Endothelial cell of umbilical vein (primary cell): ENCODE measurements at regions not wholly inside any gene's neighbourhood (a gene's known extent, or its start where the extent isn't known, plus 50 kb on each side); places are given as distances from the start of the nearest gene placed in this dataset.

Source experiments
- BruUV-seq: library from RNA; stranded (reverse); fragments of 400-500 nt; replicated peaks from 2 replicates; lab custom pipeline; 2021; lab: Mats Ljungman, UMichigan
- CTCF ChIA-PET: fragments of 300-600, 350-600 bp; sonication (Branson Sonifier 250); formaldehyde crosslinking; loops from one replicate; lab custom pipeline; 2021; ENCODE audit warnings: antibody characterized with exemption, inconsistent platforms; lab: Charles Lee
- POLR2A ChIA-PET: fragments of 300-600, 350-600 bp; sonication (Branson Sonifier 250); formaldehyde crosslinking; loops from one replicate; lab custom pipeline; 2021; ENCODE audit warnings: antibody characterized with exemption, inconsistent platforms; lab: Charles Lee
- DNase-seq: peaks from one replicate; pipeline ENCODE4 v3.0.0-alpha.2; 2011; ENCODE audit warnings: low read depth, low spot score
- FAIRE-seq: peaks from 2 replicates; lab custom pipeline; 2011; peaks lifted over from hg19 to GRCh38; lab: Jason Lieb, UNC
- H2AFZ ChIP-seq: 2 replicates; pipeline ENCODE4 v1.6.0; 2012; ENCODE audit warnings: low read depth, low read length, control low read depth, inconsistent platforms
- H3K27ac ChIP-seq: 2 replicates; pipeline ENCODE4 v1.5.1; 2011; ENCODE audit warnings: low read depth, mild to moderate bottlenecking, control low read depth, low read length, moderate library complexity; ENCODE audit not compliant: insufficient read depth
- H3K27me3 ChIP-seq, 2 experiments: 2 replicates each; pipeline versions ENCODE4 v1.6.0 to v1.6.1; 2011; ENCODE audit warnings: low read length in 2 of 2, mixed read lengths in 1 of 2; ENCODE audit not compliant: control insufficient read depth in 2 of 2, insufficient read depth in 2 of 2
- H3K36me3 ChIP-seq, 2 experiments: 2 replicates in 1 of 2; 3 replicates in 1 of 2; pipeline ENCODE4 v1.5.1; 2011; ENCODE audit warnings: low read length in 2 of 2, mild to moderate bottlenecking in 1 of 2, moderate library complexity in 1 of 2; ENCODE audit not compliant: control insufficient read depth in 2 of 2, insufficient read depth in 2 of 2; ENCODE audit errors: extremely low read depth in 1 of 2
- H3K4me1 ChIP-seq: 3 replicates; pipeline ENCODE4 v1.5.1; 2011; ENCODE audit warnings: mild to moderate bottlenecking, low read length; ENCODE audit not compliant: control insufficient read depth, insufficient read depth; ENCODE audit errors: extremely low read depth
- H3K4me2 ChIP-seq: 2 replicates; pipeline ENCODE4 v1.6.1; 2011; ENCODE audit warnings: low read length, control low read depth, mixed read lengths; ENCODE audit not compliant: insufficient read depth
- H3K4me3 ChIP-seq, 3 experiments: fragments of 200-600 bp in 1 of 3; sonication (generic), shearing (Covaris generic) in 1 of 3; replicated peaks in 1 of 3; 2 replicates each; pipeline ENCODE4 v1.5.1; 2011 to 2016; ENCODE audit warnings: control low read depth in 3 of 3, low read length in 3 of 3, mild to moderate bottlenecking in 2 of 3, inconsistent platforms in 1 of 3, low read depth in 1 of 3, moderate library complexity in 1 of 3; ENCODE audit not compliant: insufficient read depth in 1 of 3
- H3K79me2 ChIP-seq: 2 replicates; pipeline ENCODE4 v1.6.0; 2012; ENCODE audit warnings: low read length, inconsistent platforms; ENCODE audit not compliant: control insufficient read depth, insufficient read depth
- H3K9ac ChIP-seq: replicated peaks from 2 replicates; pipeline ENCODE3; 2011; ENCODE audit warnings: low read length, control low read depth; ENCODE audit not compliant: insufficient read depth; ENCODE audit errors: extremely low read depth
- H3K9me1 ChIP-seq: replicated peaks from 3 replicates; pipeline ENCODE4 v1.6.0; 2011; ENCODE audit warnings: mild to moderate bottlenecking, low read length; ENCODE audit not compliant: control insufficient read depth, insufficient read depth; ENCODE audit errors: extremely low read depth
- H3K9me3 ChIP-seq: replicated peaks from 2 replicates; pipeline ENCODE4 v1.5.1; 2012; ENCODE audit warnings: low read length, inconsistent platforms; ENCODE audit not compliant: control insufficient read depth, insufficient read depth
- H4K20me1 ChIP-seq: replicated peaks from 2 replicates; pipeline ENCODE3; 2011; ENCODE audit warnings: mild to moderate bottlenecking, low read length; ENCODE audit not compliant: control insufficient read depth, insufficient read depth; ENCODE audit errors: extremely low read depth
- CTCF ChIP-seq, 2 donors: IDR thresholded peaks; 1 replicate in 1 of 2; 2 replicates in 1 of 2; pipeline ENCODE4 v1.5.1; 2011; ENCODE audit warnings: low read length in 2 of 2, mild to moderate bottlenecking in 2 of 2, moderate library complexity in 2 of 2, control low read depth in 1 of 2, inconsistent platforms in 1 of 2, low read depth in 1 of 2; ENCODE audit not compliant: insufficient read depth in 1 of 2; ENCODE audit errors: extremely low read depth in 1 of 2
- EZH2 ChIP-seq: IDR thresholded peaks from 2 replicates; pipeline ENCODE4 v1.6.1; 2012; ENCODE audit warnings: borderline replicate concordance, low read depth, mild to moderate bottlenecking, moderate library complexity, low read length, inconsistent platforms; ENCODE audit not compliant: severe bottlenecking
- FOS ChIP-seq: IDR thresholded peaks from 2 replicates; pipeline ENCODE4 v1.6.1; 2011; ENCODE audit warnings: mild to moderate bottlenecking, low read length, moderate library complexity, borderline replicate concordance; ENCODE audit not compliant: insufficient read depth
- GATA2 ChIP-seq: IDR thresholded peaks from 2 replicates; pipeline ENCODE4 v1.7.0; 2011; ENCODE audit warnings: low read depth, mild to moderate bottlenecking, moderate library complexity, mixed read lengths, low read length; ENCODE audit not compliant: insufficient read length, insufficient read depth
- JUN ChIP-seq: IDR thresholded peaks from 2 replicates; pipeline ENCODE4 v1.6.1; 2011; ENCODE audit warnings: borderline replicate concordance, low read depth; ENCODE audit not compliant: insufficient read length, insufficient read depth
- MAX ChIP-seq: IDR thresholded peaks from 2 replicates; pipeline ENCODE4 v1.6.1; 2011; ENCODE audit not compliant: insufficient read depth, insufficient read length
- MYC ChIP-seq: IDR thresholded peaks from one replicate; pipeline ENCODE4 v1.6.1; 2011; ENCODE audit warnings: mild to moderate bottlenecking, low read depth, low read length
- POLR2A ChIP-seq: IDR thresholded peaks from 2 replicates; pipeline ENCODE4 v1.6.1; 2012; ENCODE audit warnings: low read depth, mild to moderate bottlenecking, control low read depth, low read length
- POLR2AphosphoS5 ChIP-seq: IDR thresholded peaks from 2 replicates; pipeline ENCODE4 v1.6.1; 2012; ENCODE audit warnings: low read depth, mild to moderate bottlenecking, control low read depth, low read length, moderate library complexity; ENCODE audit not compliant: insufficient read depth
- dilution Hi-C: fragments of 300-500 bp; cut with MboI; formaldehyde crosslinking; loops from one replicate; pipeline ENCODE4 v1.15.0; 2019; ENCODE audit warnings: low sequenced_read_pairs; ENCODE audit not compliant: extremely low pct_ligation_motif_present
- intact Hi-C: fragments of 100-400 bp; cut with micrococcal nuclease; formaldehyde crosslinking; loops from one replicate; pipeline ENCODE4 v1.10.0; 2022

- Histone ChIP-seq H3K4me1 (no peaks in the 10 kb centered on the region), H3K9me3 (no peaks in the 10 kb centered on the region), H3K27ac (no peak overlapping the region), H4K20me1 (no peaks in the 10 kb centered on the region), H3K4me3 (no peak overlapping the region), H3K4me2 (no peak overlapping the region), H3K36me3 (no peaks in the 10 kb centered on the region), H3K9ac (no peak overlapping the region), H3K79me2 (no peaks in the 10 kb centered on the region), H2AFZ (no peak overlapping the region), H3K9me1 (no peaks in the 10 kb centered on the region), H3K27me3 (no peaks in the 10 kb centered on the region)
- no TSS peak for BruUV-seq
- ChIA-PET CTCF (no interaction called here), POLR2A (no interaction called here)
- dilution Hi-C loops (no loop called here), intact Hi-C loops (no loop called here)
- FAIRE-seq (no peak), DNase-seq (no peak)
- no peak for TF ChIP-seq MAX
- TF ChIP-seq GATA2, result no peak
- no peak for TF ChIP-seq EZH2
- TF ChIP-seq POLR2A, result no peak
- no peak for TF ChIP-seq MYC
- no peak for TF ChIP-seq CTCF (IDR thresholded peaks at IDR 0.05; ENCODE audit: extremely low read depth in 1 of 2, insufficient read depth in 1 of 2, low read depth in 1 of 2, low read length in 2 of 2)
- no peak for TF ChIP-seq FOS
- no peak for TF ChIP-seq JUN
- TF ChIP-seq POLR2AphosphoS5, result no peak
Measured at GRCh38 chr2:16038621-16039020, 98.3 kb downstream of the MYCN start.
